ENCODE measurements at regions not wholly inside any gene's neighbourhood (a gene's known extent, or its start where the extent isn't known, plus 50 kb on each side); places are given as distances from the start of the nearest gene placed in this dataset.

DNA sequence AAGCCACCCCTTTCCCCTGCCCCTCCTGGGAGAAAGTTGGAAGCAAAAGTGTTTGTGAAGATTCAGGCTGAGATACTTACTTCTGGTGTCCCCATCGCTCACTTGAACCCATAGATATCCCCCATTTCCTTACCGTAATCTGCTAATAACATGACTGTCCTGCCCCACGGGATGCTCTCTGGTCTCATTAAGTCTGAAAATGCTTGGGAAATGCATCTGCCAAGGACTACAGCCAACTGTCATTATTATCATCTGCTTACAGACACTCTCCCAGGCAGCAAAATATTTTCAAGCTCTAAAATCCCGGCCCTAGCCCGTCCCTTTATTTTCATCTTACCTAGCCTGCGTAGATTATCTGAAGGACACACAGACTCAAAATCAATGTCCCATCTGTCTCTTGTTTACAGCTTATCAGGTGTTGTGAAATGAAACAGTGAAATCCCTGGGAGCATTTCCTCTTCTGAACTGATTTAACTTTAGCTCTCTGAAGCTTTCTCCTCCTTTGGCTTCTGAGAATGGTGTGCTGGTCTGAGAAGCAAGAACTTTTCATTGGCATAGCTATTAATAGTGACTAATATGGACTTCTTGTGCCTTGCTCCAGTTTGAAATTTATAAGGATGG is 126.9 kb upstream of the OSMR start:
- TF ChIP-seq, protein P1, sequence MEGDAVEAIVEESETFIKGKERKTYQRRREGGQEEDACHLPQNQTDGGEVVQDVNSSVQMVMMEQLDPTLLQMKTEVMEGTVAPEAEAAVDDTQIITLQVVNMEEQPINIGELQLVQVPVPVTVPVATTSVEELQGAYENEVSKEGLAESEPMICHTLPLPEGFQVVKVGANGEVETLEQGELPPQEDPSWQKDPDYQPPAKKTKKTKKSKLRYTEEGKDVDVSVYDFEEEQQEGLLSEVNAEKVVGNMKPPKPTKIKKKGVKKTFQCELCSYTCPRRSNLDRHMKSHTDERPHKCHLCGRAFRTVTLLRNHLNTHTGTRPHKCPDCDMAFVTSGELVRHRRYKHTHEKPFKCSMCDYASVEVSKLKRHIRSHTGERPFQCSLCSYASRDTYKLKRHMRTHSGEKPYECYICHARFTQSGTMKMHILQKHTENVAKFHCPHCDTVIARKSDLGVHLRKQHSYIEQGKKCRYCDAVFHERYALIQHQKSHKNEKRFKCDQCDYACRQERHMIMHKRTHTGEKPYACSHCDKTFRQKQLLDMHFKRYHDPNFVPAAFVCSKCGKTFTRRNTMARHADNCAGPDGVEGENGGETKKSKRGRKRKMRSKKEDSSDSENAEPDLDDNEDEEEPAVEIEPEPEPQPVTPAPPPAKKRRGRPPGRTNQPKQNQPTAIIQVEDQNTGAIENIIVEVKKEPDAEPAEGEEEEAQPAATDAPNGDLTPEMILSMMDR (IDR thresholded peaks at IDR 0.05; ENCODE audit: low read length): no peak
- no peak for TF ChIP-seq EZH2 (IDR thresholded peaks at IDR 0.05; ENCODE audit: borderline replicate concordance, low read length)

All from OCI-LY1 (cell line).